ENCODE measurements at regions not wholly inside any gene's neighbourhood (a gene's known extent, or its start where the extent isn't known, plus 50 kb on each side); places are given as distances from the start of the nearest gene placed in this dataset.
A peak's percentile ranks its signal among the peaks of the same experiment; 100 is the strongest.

DNA sequence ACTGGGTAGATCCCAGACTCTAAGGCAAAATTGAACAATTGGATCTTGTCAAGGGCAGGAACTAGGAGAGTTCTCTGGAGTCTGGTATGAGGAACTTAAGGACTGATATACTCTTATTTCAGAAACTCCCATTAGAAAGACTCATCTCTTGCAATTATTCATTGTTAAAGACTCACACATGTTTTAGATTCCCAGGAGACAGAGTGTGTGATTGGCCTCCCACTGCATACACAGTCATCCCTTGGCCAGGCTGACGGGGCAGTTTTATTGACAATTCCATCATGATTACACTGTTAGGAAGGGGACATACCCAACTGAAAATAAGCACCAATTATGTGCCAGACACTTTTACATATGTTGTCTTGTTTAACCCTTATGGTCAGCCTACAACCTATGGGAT, 347.2 kb downstream of the DMAC1 start:
- in situ Hi-C loops (cut with HindIII; ENCODE audit: low sequenced_read_pairs): no loop called here
- TF ChIP-seq CTCF (IDR thresholded peaks at IDR 0.05; ENCODE audit: low read depth, low read length, missing control alignments): no peak
- DNase-seq (ENCODE audit: low read depth): no peak
- H3K4me3 ChIP-seq (ENCODE audit: low read depth, low read length): no peak overlapping the region

- DNase-seq (ENCODE audit: low read depth): no peak
- no peak for TF ChIP-seq CTCF (IDR thresholded peaks at IDR 0.05; ENCODE audit: low read depth, low read length, missing control alignments)
- H3K4me3 ChIP-seq (ENCODE audit: low read depth, low read length): no peak overlapping the region
- in situ Hi-C loops (cut with HindIII; ENCODE audit: low sequenced_read_pairs): no loop called here
These were observed 348.5 kb downstream of the DMAC1 start for GRCh38 chr9:7451062-7451461.

GRCh38 chr9:7443541-7443940, 356.0 kb downstream of the DMAC1 start:
- TF ChIP-seq CTCF (IDR thresholded peaks at IDR 0.05; ENCODE audit: low read depth, low read length, missing control alignments): no peak
- no peak for DNase-seq (ENCODE audit: low read depth)
- in situ Hi-C loops (cut with HindIII; ENCODE audit: low sequenced_read_pairs): no loop called here
- no peak overlapping the region for H3K4me3 ChIP-seq (ENCODE audit: low read depth, low read length)

GRCh38 chr9:7439355-7439995, 360.1 kb downstream of the DMAC1 start:
- no peak overlapping the region for H3K4me3 ChIP-seq (ENCODE audit: low read depth, low read length)
- no peak for TF ChIP-seq CTCF (IDR thresholded peaks at IDR 0.05; ENCODE audit: low read depth, low read length, missing control alignments)
- peak; percentile 50 for DNase-seq (ENCODE audit: low read depth)
- in situ Hi-C loops (cut with HindIII; ENCODE audit: low sequenced_read_pairs): no loop called here

- no peak for TF ChIP-seq CTCF (IDR thresholded peaks at IDR 0.05; ENCODE audit: low read depth, low read length, missing control alignments)
- in situ Hi-C loops (cut with HindIII; ENCODE audit: low sequenced_read_pairs): no loop called here
These were observed 362.8 kb downstream of the DMAC1 start for GRCh38 chr9:7436754-7437153.

DNA sequence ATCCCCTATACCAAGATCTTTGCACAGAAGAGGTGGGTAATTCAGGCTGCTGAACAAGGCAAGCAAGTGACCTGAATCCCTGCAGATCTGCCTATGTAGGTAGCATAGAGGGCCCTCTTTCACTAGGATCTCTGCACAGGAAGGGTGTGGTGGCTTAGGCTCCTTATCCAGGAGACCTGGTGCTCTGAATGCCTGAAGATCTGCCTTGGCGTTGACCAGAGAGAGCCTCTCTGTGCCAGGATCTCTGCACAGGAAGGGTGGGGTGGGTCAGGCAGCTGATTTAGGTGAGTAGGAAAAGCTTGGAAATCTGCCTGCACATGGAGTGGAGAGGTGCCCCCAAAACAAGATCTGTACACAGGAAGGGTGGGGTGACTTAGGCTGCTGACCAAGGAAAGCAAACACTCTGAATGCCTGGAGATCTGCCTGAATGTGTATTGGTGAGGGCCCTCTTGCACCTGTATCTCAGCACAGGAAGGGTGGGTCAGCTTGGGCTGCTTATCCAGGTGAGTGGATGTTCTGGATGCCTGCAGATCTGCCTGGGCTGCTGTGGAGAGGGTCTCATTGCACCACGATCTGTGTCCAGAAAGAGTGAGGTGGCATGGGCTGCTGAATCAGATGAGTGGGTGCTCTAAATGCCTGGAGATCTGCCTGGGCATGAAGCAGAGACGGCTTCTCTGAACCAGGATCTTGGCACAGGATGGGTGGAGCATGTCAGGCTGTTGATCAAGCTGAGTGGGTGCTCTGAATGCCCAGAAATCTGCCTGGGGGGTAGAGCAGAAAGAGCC, 365.9 kb downstream of the DMAC1 start:
- in situ Hi-C loops (cut with HindIII; ENCODE audit: low sequenced_read_pairs): loop anchor here (5.0 kb wide), 1 partner anchor 34 kb away; no protein-coding TSS in a partner anchor
- no peak for TF ChIP-seq CTCF (IDR thresholded peaks at IDR 0.05; ENCODE audit: low read depth, low read length, missing control alignments)
- no peak overlapping the region for H3K4me3 ChIP-seq (ENCODE audit: low read depth, low read length)
- DNase-seq (ENCODE audit: low read depth): no peak

More at GRCh38 chr9:7436754-7437153, 362.8 kb downstream of the DMAC1 start:
- DNase-seq (ENCODE audit: low read depth): no peak
- no peak overlapping the region for H3K4me3 ChIP-seq (ENCODE audit: low read depth, low read length)

Measured in astrocyte of the cerebellum (primary cell).